IMR-90 (cell line): ENCODE measurements at regions not wholly inside any gene's neighbourhood (a gene's known extent, or its start where the extent isn't known, plus 50 kb on each side); places are given as distances from the start of the nearest gene placed in this dataset.

Source experiments
- ATAC-seq: fragments of 200-7000 bp; cut with Tn5 transposase; 2 replicates; pipeline ENCODE4 v1.9.1; 2020; ENCODE audit warnings: low read depth, mild to moderate bottlenecking, moderate library complexity
- BruUV-seq: library from RNA; stranded (reverse); fragments of 400-500 nt; replicated peaks from 2 replicates; lab custom pipeline; 2021; lab: Mats Ljungman, UMichigan
- CTCF ChIA-PET: fragments of 300-600 bp; formaldehyde crosslinking; extraction: SDS; loops from one replicate; lab custom pipeline; 2021; ENCODE audit warnings: antibody characterized with exemption; lab: Yijun Ruan, JAX
- POLR2A ChIA-PET: fragments of 300-600 bp; sonication (Branson Sonifier 250); formaldehyde crosslinking; loops from one replicate; lab custom pipeline; 2022; ENCODE audit warnings: antibody characterized with exemption; ENCODE audit not compliant: unreplicated experiment; lab: Charles Lee
- DNase-seq: peaks from one replicate; pipeline ENCODE4 v3.0.0; 2013
- H2AFZ ChIP-seq: replicated peaks from 2 replicates; pipeline ENCODE3; 2013; ENCODE audit warnings: low read length, mild to moderate bottlenecking; ENCODE audit not compliant: poor library complexity
- H2AK5ac ChIP-seq: 2 replicates; pipeline ENCODE4 v1.6.1; 2013; ENCODE audit warnings: low read depth, low read length, inconsistent platforms
- H2AK9ac ChIP-seq: replicated peaks from 2 replicates; pipeline ENCODE3; 2013; ENCODE audit warnings: mild to moderate bottlenecking, low read depth, low read length, moderate library complexity; ENCODE audit not compliant: poor library complexity
- H2BK120ac ChIP-seq: 2 replicates; pipeline ENCODE4 v1.6.1; 2013; ENCODE audit warnings: low read depth, low read length, inconsistent platforms
- H2BK15ac ChIP-seq: 3 replicates; pipeline ENCODE4 v1.6.1; 2013; ENCODE audit warnings: low read depth, low read length, inconsistent platforms
- H2BK20ac ChIP-seq: 2 replicates; pipeline ENCODE4 v1.6.1; 2013; ENCODE audit warnings: low read depth, mild to moderate bottlenecking, inconsistent platforms, low read length, moderate library complexity
- H2BK5ac ChIP-seq: 2 replicates; pipeline ENCODE4 v1.6.1; 2013; ENCODE audit warnings: mild to moderate bottlenecking, low read depth, low read length, inconsistent platforms; ENCODE audit not compliant: poor library complexity, severe bottlenecking
- H3K14ac ChIP-seq: replicated peaks from 2 replicates; pipeline ENCODE4 v1.6.1; 2013; ENCODE audit warnings: low read depth, low read length, inconsistent platforms
- H3K18ac ChIP-seq: 2 replicates; pipeline ENCODE4 v1.6.1; 2013; ENCODE audit warnings: low read depth, low read length, control low read depth
- H3K23ac ChIP-seq: 2 replicates; pipeline ENCODE4 v1.6.1; 2013; ENCODE audit warnings: low read depth, low read length, inconsistent platforms
- H3K27ac ChIP-seq: 2 replicates; pipeline ENCODE4 v1.5.1; 2013; ENCODE audit warnings: mild to moderate bottlenecking, control low read depth, low read length; ENCODE audit not compliant: insufficient read depth
- H3K27me3 ChIP-seq: 2 replicates; pipeline ENCODE4 v1.6.1; 2013; ENCODE audit warnings: low read length; ENCODE audit not compliant: control insufficient read depth, insufficient read depth
- H3K36me3 ChIP-seq: 2 replicates; pipeline ENCODE4 v1.6.1; 2013; ENCODE audit warnings: low read length, mixed read lengths; ENCODE audit not compliant: control insufficient read depth, insufficient read depth
- H3K4ac ChIP-seq: 2 replicates; pipeline ENCODE4 v1.6.1; 2013; ENCODE audit warnings: low read depth, low read length, inconsistent platforms
- H3K4me1 ChIP-seq: 2 replicates; pipeline ENCODE4 v1.6.1; 2013; ENCODE audit warnings: low read length, mixed read lengths; ENCODE audit not compliant: control insufficient read depth, insufficient read depth
- H3K4me2 ChIP-seq: 2 replicates; pipeline ENCODE4 v1.6.1; 2013; ENCODE audit warnings: low read depth, mild to moderate bottlenecking, control low read depth, low read length, moderate library complexity
- H3K4me3 ChIP-seq: 2 replicates; pipeline ENCODE4 v1.5.1; 2013; ENCODE audit warnings: low read depth, mild to moderate bottlenecking, control low read depth, low read length, moderate library complexity; ENCODE audit not compliant: insufficient read depth
- H3K56ac ChIP-seq: 2 replicates; pipeline ENCODE4 v1.6.1; 2013; ENCODE audit warnings: low read length, inconsistent platforms; ENCODE audit not compliant: insufficient read depth; ENCODE audit errors: extremely low read depth
- H3K79me1 ChIP-seq, 2 experiments: 2 replicates each; pipeline ENCODE4 v1.6.1; 2013; ENCODE audit warnings: low read length in 2 of 2, inconsistent platforms in 1 of 2, low read depth in 1 of 2
- H3K9ac ChIP-seq: 2 replicates; pipeline ENCODE4 v1.6.1; 2013; ENCODE audit warnings: low read depth, low read length, control low read depth
- H3K9me1 ChIP-seq: 2 replicates; pipeline ENCODE4 v1.6.1; 2013; ENCODE audit warnings: low read length, inconsistent platforms; ENCODE audit not compliant: insufficient read depth
- H3K9me3 ChIP-seq: 2 replicates; pipeline ENCODE4 v1.6.1; 2013; ENCODE audit warnings: low read length; ENCODE audit not compliant: control insufficient read depth, insufficient read depth
- H4K20me1 ChIP-seq: 2 replicates; pipeline ENCODE4 v1.6.1; 2013; ENCODE audit warnings: low read length, inconsistent platforms; ENCODE audit not compliant: insufficient read depth
- H4K5ac ChIP-seq: 2 replicates; pipeline ENCODE4 v1.6.1; 2013; ENCODE audit warnings: mild to moderate bottlenecking, low read depth, low read length, control low read depth
- H4K8ac ChIP-seq, 2 experiments: 2 replicates each; pipeline ENCODE4 v1.6.1; 2013; ENCODE audit warnings: low read depth in 2 of 2, low read length in 2 of 2, control low read depth in 1 of 2, inconsistent platforms in 1 of 2
- H4K91ac ChIP-seq: 2 replicates; pipeline ENCODE4 v1.6.1; 2013; ENCODE audit warnings: low read depth, low read length, inconsistent platforms; ENCODE audit not compliant: insufficient read depth
- RFX5 ChIP-seq: IDR thresholded peaks from 2 replicates; pipeline ENCODE4 v1.8.0; 2012; ENCODE audit warnings: low read depth, mild to moderate bottlenecking, low read length, moderate library complexity
- WGBS, 2 experiments: methylation state at CpG; one replicate each; pipeline versions ENCODE4 v1.1.5 to v1.1.7; 2013; ENCODE audit warnings: missing lambda C conversion rate in 2 of 2; ENCODE audit not compliant: insufficient read length in 1 of 2; ENCODE audit errors: extremely low coverage in 2 of 2; 5-methylcytosine and 5-hydroxymethylcytosine counted together
- dilution Hi-C: fragments of 300-500 bp; cut with HindIII; formaldehyde crosslinking; loops from one replicate; pipeline ENCODE4 v1.14.3; 2018; ENCODE audit warnings: low sequenced_read_pairs; ENCODE audit not compliant: unreplicated experiment
- in situ Hi-C: fragments of 300-500 bp; cut with MboI; formaldehyde crosslinking; loops from 3 replicates; pipeline ENCODE4 v1.14.3; 2019; ENCODE audit warnings: low sequenced_read_pairs, inconsistent platforms, mixed read lengths
- intact Hi-C: fragments of 100-400 bp; cut with micrococcal nuclease; formaldehyde crosslinking; loops from 2 replicates; pipeline ENCODE4 v1.10.0; 2022

- H3K27me3 ChIP-seq: no peaks in the 10 kb centered on the region
- ATAC-seq (no peak), DNase-seq (no peak)
- H3K9me3 ChIP-seq: no peaks in the 10 kb centered on the region
- H4K8ac ChIP-seq: no peak overlapping the region
- no peak overlapping the region for H2AK9ac ChIP-seq
- H2BK20ac ChIP-seq: no peak overlapping the region
- no peaks in the 10 kb centered on the region for H3K79me1 ChIP-seq
- H4K91ac ChIP-seq: no peak overlapping the region
- no peak overlapping the region for H3K27ac ChIP-seq
- H3K4me2 ChIP-seq: no peak overlapping the region
- H3K4me1 ChIP-seq: no peaks in the 10 kb centered on the region
- H3K4ac ChIP-seq: no peak overlapping the region
- no peak overlapping the region for H3K18ac ChIP-seq
- ChIA-PET CTCF (no interaction called here), POLR2A (no interaction called here)
- no peak overlapping the region for H4K5ac ChIP-seq
- no peak overlapping the region for H3K9ac ChIP-seq
- dilution Hi-C loops (no loop called here), intact Hi-C loops (no loop called here), in situ Hi-C loops (no loop called here)
- no peak overlapping the region for H2BK120ac ChIP-seq
- H2BK5ac ChIP-seq: no peak overlapping the region
- WGBS, 2 experiments: no CpG with 5 or more reads among the region's 1 CpG
- H2BK15ac ChIP-seq: no peak overlapping the region
- H3K14ac ChIP-seq: no peak overlapping the region
- H3K23ac ChIP-seq: no peak overlapping the region
- no peaks in the 10 kb centered on the region for H3K36me3 ChIP-seq
- H3K56ac ChIP-seq: no peak overlapping the region
- no peaks in the 10 kb centered on the region for H4K20me1 ChIP-seq
- H2AFZ ChIP-seq: no peak overlapping the region
- H3K9me1 ChIP-seq: no peaks in the 10 kb centered on the region
- H2AK5ac ChIP-seq: no peak overlapping the region
- H3K4me3 ChIP-seq: no peak overlapping the region
- no peak for TF ChIP-seq RFX5
- BruUV-seq: no TSS peak
Measured at GRCh38 chr4:85175190-85175589, 208.7 kb upstream of the WDFY3 start.
